H9 (cell line): ENCODE measurements at regions not wholly inside any gene's neighbourhood (a gene's known extent, or its start where the extent isn't known, plus 50 kb on each side); places are given as distances from the start of the nearest gene placed in this dataset.

Source experiments
- DNase-seq: peaks from one replicate; pipeline ENCODE4 v3.0.0-alpha.2; 2017
- H2AFZ ChIP-seq: one replicate; pipeline ENCODE4 v1.6.1; 2013; ENCODE audit warnings: mild to moderate bottlenecking, low read length, control low read depth, moderate library complexity
- H2AK5ac ChIP-seq: 2 replicates; pipeline ENCODE4 v1.6.1; 2013; ENCODE audit warnings: low read length, control low read depth, mixed read lengths; ENCODE audit not compliant: insufficient read length
- H2BK120ac ChIP-seq: one replicate; pipeline ENCODE4 v1.6.1; 2013; ENCODE audit warnings: low read depth, mild to moderate bottlenecking, low read length, control low read depth, inconsistent platforms; ENCODE audit not compliant: poor library complexity, severe bottlenecking
- H2BK12ac ChIP-seq: 2 replicates; pipeline ENCODE4 v1.6.1; 2013; ENCODE audit warnings: low read length, control low read depth, mixed read lengths, low read depth; ENCODE audit not compliant: insufficient read length
- H2BK15ac ChIP-seq: 2 replicates; pipeline ENCODE4 v1.6.1; 2013; ENCODE audit warnings: low read depth, low read length, control low read depth
- H2BK20ac ChIP-seq: one replicate; pipeline ENCODE4 v1.6.1; 2013; ENCODE audit warnings: low read depth, mild to moderate bottlenecking, low read length, control low read depth, inconsistent platforms; ENCODE audit not compliant: poor library complexity, severe bottlenecking
- H2BK5ac ChIP-seq: 2 replicates; pipeline ENCODE4 v1.6.1; 2013; ENCODE audit warnings: low read length, control low read depth, mixed read lengths; ENCODE audit not compliant: insufficient read length
- H3K14ac ChIP-seq: 2 replicates; pipeline ENCODE4 v1.6.1; 2013; ENCODE audit warnings: low read length, control low read depth; ENCODE audit not compliant: insufficient read depth
- H3K18ac ChIP-seq: 2 replicates; pipeline ENCODE4 v1.6.1; 2013; ENCODE audit warnings: low read depth, mild to moderate bottlenecking, mixed read lengths, low read length, control low read depth; ENCODE audit not compliant: insufficient read length
- H3K23ac ChIP-seq: 2 replicates; pipeline ENCODE4 v1.6.1; 2013; ENCODE audit warnings: low read length, control low read depth, mixed read lengths, low read depth; ENCODE audit not compliant: insufficient read length
- H3K23me2 ChIP-seq: 2 replicates; pipeline ENCODE4 v1.6.1; 2013; ENCODE audit warnings: low read depth, mild to moderate bottlenecking, mixed read lengths, low read length, control low read depth; ENCODE audit not compliant: insufficient read length, poor library complexity, severe bottlenecking
- H3K27ac ChIP-seq: 2 replicates; pipeline ENCODE4 v1.5.1; 2013; ENCODE audit warnings: low read length, control low read depth, mixed read lengths, low read depth; ENCODE audit not compliant: insufficient read length
- H3K27me3 ChIP-seq: 2 replicates; pipeline ENCODE4 v1.6.1; 2013; ENCODE audit warnings: low read length, control low read depth, inconsistent platforms; ENCODE audit not compliant: insufficient read depth
- H3K4ac ChIP-seq: 2 replicates; pipeline ENCODE4 v1.6.1; 2013; ENCODE audit warnings: low read depth, mild to moderate bottlenecking, control low read depth, inconsistent platforms, low read length, moderate library complexity
- H3K4me1 ChIP-seq: 2 replicates; pipeline ENCODE4 v1.6.1; 2013; ENCODE audit warnings: low read length, control low read depth, inconsistent platforms; ENCODE audit not compliant: insufficient read depth
- H3K4me2 ChIP-seq: 2 replicates; pipeline ENCODE4 v1.6.1; 2013; ENCODE audit warnings: low read length, control low read depth, mixed read lengths; ENCODE audit not compliant: insufficient read length, insufficient read depth
- H3K56ac ChIP-seq: 2 replicates; pipeline ENCODE4 v1.6.1; 2013; ENCODE audit warnings: low read depth, mild to moderate bottlenecking, mixed read lengths, low read length, control low read depth; ENCODE audit not compliant: insufficient read length
- H3K79me1 ChIP-seq: 2 replicates; pipeline ENCODE4 v1.6.1; 2013; ENCODE audit warnings: low read depth, mild to moderate bottlenecking, moderate library complexity, low read length, control low read depth, inconsistent platforms; ENCODE audit not compliant: insufficient read depth, poor library complexity, severe bottlenecking
- H3K79me2 ChIP-seq: 2 replicates; pipeline ENCODE4 v1.6.1; 2013; ENCODE audit warnings: low read length, control low read depth, inconsistent platforms; ENCODE audit not compliant: insufficient read depth
- H3K9ac ChIP-seq: 2 replicates; pipeline ENCODE4 v1.6.1; 2013; ENCODE audit warnings: low read length, control low read depth, mixed read lengths; ENCODE audit not compliant: insufficient read length; ENCODE audit errors: extremely low read depth
- H3K9me3 ChIP-seq: one replicate; pipeline ENCODE4 v1.6.1; 2013; ENCODE audit warnings: low read depth, low read length, inconsistent platforms; ENCODE audit not compliant: control insufficient read depth
- H3T11ph ChIP-seq: one replicate; pipeline ENCODE4 v1.6.1; 2013; ENCODE audit warnings: mild to moderate bottlenecking, low read length, control low read depth, inconsistent platforms
- H4K20me1 ChIP-seq: one replicate; pipeline ENCODE4 v1.6.1; 2013; ENCODE audit not compliant: control insufficient read depth, insufficient read length, insufficient read depth
- H4K5ac ChIP-seq: 2 replicates; pipeline ENCODE4 v1.6.1; 2013; ENCODE audit warnings: low read depth, mild to moderate bottlenecking, mixed read lengths, low read length, control low read depth; ENCODE audit not compliant: insufficient read length
- H4K8ac ChIP-seq: replicated peaks from 2 replicates; pipeline ENCODE4 v1.6.1; 2013; ENCODE audit warnings: low read length, control low read depth, mixed read lengths, low read depth; ENCODE audit not compliant: insufficient read length
- H4K91ac ChIP-seq: 2 replicates; pipeline ENCODE4 v1.6.1; 2013; ENCODE audit warnings: low read depth, mild to moderate bottlenecking, moderate library complexity, mixed read lengths, low read length, control low read depth; ENCODE audit not compliant: insufficient read length
- H3K27ac Mint-ChIP-seq, 3 experiments: 2 replicates in 2 of 3; 3 replicates in 1 of 3; pipeline ENCODE4 v1.8.0; 2020 to 2021; ENCODE audit warnings: mixed read lengths in 3 of 3, mild to moderate bottlenecking in 1 of 3, moderate library complexity in 1 of 3
- H3K27me3 Mint-ChIP-seq: 2 replicates; pipeline ENCODE4 v1.8.0; 2021; ENCODE audit warnings: low read depth, mild to moderate bottlenecking, moderate library complexity, mixed read lengths
- H3K36me3 Mint-ChIP-seq, 3 experiments: 2 replicates in 2 of 3; 3 replicates in 1 of 3; pipeline ENCODE4 v1.8.0; 2020 to 2021; ENCODE audit warnings: low read depth in 3 of 3, mixed read lengths in 3 of 3; ENCODE audit not compliant: insufficient read depth in 1 of 3
- H3K4me1 Mint-ChIP-seq, 2 experiments: 2 replicates each; pipeline ENCODE4 v1.8.0; 2020; ENCODE audit warnings: mixed read lengths in 2 of 2
- H3K4me3 Mint-ChIP-seq, 2 experiments: 2 replicates in 1 of 2; 3 replicates in 1 of 2; pipeline ENCODE4 v1.8.0; 2020 to 2021; ENCODE audit warnings: mild to moderate bottlenecking in 2 of 2, mixed read lengths in 2 of 2, moderate library complexity in 1 of 2
- H3K9me3 Mint-ChIP-seq, 2 experiments: 2 replicates in 1 of 2; 3 replicates in 1 of 2; pipeline ENCODE4 v1.8.0; 2020; ENCODE audit warnings: mild to moderate bottlenecking in 2 of 2, mixed read lengths in 2 of 2, moderate library complexity in 1 of 2
- WGBS: extraction: QIAGEN DNeasy Blood & Tissue Kit; methylation state at CpG from one replicate; pipeline ENCODE4 v1.1.7; 2013; ENCODE audit warnings: missing lambda C conversion rate, low lambda C conversion rate, mixed read lengths; ENCODE audit not compliant: insufficient read length; ENCODE audit errors: extremely low coverage; 5-methylcytosine and 5-hydroxymethylcytosine counted together
- TF ChIP-seq, protein P1 (sequence below): fragments of 200-600 bp; sonication (generic); conservative IDR thresholded peaks from 3 replicates; pipeline ENCODE4 v1.8.0; 2021; ENCODE audit warnings: antibody characterized with exemption, mild to moderate bottlenecking

DNA sequence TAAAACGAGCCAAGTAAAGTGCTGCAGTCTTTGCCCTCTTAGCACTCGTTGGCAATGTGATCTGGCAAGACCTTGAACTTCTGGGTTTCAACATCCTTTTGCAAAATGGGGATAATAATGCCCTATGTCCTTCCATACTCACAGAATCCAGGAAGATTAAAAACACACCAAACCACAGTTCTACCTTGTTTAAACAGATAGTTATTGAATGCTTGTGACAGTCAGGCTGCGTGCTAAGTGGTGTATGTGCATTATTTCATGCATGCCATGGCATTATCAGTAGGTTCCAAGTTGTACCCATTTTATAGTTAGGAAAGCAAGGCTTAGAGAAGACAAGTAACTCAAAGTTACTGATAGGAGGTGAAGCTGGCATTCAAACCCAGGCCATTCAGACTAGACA lies 308.6 kb upstream of the PROX1 start:
- Histone ChIP-seq H3K18ac (no peak overlapping the region), H2BK5ac (no peak overlapping the region), H4K20me1 (no peaks in the 10 kb centered on the region), H4K91ac (no peak overlapping the region), H3T11ph (no peak overlapping the region), H3K9me3 (no peaks in the 10 kb centered on the region), H3K56ac (no peak overlapping the region), H2AK5ac (no peak overlapping the region), H3K27me3 (no peaks in the 10 kb centered on the region), H3K23ac (no peak overlapping the region), H3K9ac (no peak overlapping the region), H2BK20ac (no peak overlapping the region), H4K8ac (no peak overlapping the region), H3K27ac (no peak overlapping the region), H3K4me1 (no peaks in the 10 kb centered on the region), H3K79me1 (no peaks in the 10 kb centered on the region), H3K14ac (no peak overlapping the region), H3K4me2 (no peak overlapping the region), H2BK15ac (no peak overlapping the region), H4K5ac (no peak overlapping the region), H3K23me2 (no peaks in the 10 kb centered on the region), H2AFZ (no peak overlapping the region), H3K4ac (no peak overlapping the region), H2BK120ac (no peak overlapping the region), H3K79me2 (no peaks in the 10 kb centered on the region), H2BK12ac (no peak overlapping the region)
- peaks cover 9% of the 10 kb centered on the region for H3K27me3 Mint-ChIP-seq
- WGBS = no CpG with 5 or more reads among the region's 3 CpGs
- no peak overlapping the region for H3K27ac Mint-ChIP-seq
- TF ChIP-seq, protein P1, sequence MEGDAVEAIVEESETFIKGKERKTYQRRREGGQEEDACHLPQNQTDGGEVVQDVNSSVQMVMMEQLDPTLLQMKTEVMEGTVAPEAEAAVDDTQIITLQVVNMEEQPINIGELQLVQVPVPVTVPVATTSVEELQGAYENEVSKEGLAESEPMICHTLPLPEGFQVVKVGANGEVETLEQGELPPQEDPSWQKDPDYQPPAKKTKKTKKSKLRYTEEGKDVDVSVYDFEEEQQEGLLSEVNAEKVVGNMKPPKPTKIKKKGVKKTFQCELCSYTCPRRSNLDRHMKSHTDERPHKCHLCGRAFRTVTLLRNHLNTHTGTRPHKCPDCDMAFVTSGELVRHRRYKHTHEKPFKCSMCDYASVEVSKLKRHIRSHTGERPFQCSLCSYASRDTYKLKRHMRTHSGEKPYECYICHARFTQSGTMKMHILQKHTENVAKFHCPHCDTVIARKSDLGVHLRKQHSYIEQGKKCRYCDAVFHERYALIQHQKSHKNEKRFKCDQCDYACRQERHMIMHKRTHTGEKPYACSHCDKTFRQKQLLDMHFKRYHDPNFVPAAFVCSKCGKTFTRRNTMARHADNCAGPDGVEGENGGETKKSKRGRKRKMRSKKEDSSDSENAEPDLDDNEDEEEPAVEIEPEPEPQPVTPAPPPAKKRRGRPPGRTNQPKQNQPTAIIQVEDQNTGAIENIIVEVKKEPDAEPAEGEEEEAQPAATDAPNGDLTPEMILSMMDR = no peak
- no peak for DNase-seq
- H3K36me3 Mint-ChIP-seq = no peaks in the 10 kb centered on the region
- peaks cover 0 to 1% of the 10 kb centered on the region in 2 experiments; a peak in 1 of 4 replicates for H3K4me1 Mint-ChIP-seq
- H3K9me3 Mint-ChIP-seq = peaks cover 4 to 7% of the 10 kb centered on the region in 2 experiments; a peak in 4 of 5 replicates
- H3K4me3 Mint-ChIP-seq = no peak overlapping the region
